BE2C (cell line): ENCODE measurements at regions not wholly inside any gene's neighbourhood (a gene's known extent, or its start where the extent isn't known, plus 50 kb on each side); places are given as distances from the start of the nearest gene placed in this dataset.

Source experiments
- DNase-seq: peaks from one replicate; pipeline ENCODE4 v3.0.0-alpha.2; 2020
- H3K27me3 ChIP-seq: fragments of 250-450 bp; sonication (Bioruptor Pico); 2 replicates; pipeline ENCODE4 v1.5.1; 2020; ENCODE audit warnings: mild to moderate bottlenecking
- H3K36me3 ChIP-seq: fragments of 250-450 bp; sonication (Bioruptor Pico); 2 replicates; pipeline ENCODE4 v1.5.1; 2020; ENCODE audit warnings: mild to moderate bottlenecking
- H3K4me1 ChIP-seq: fragments of 250-450 bp; sonication (Bioruptor Pico); 2 replicates; pipeline ENCODE4 v1.5.1; 2020
- H3K4me3 ChIP-seq: 2 replicates; pipeline ENCODE4 v1.5.1; 2011; ENCODE audit warnings: low read depth, low read length
- H3K9me3 ChIP-seq: fragments of 250-450 bp; sonication (Bioruptor Pico); 2 replicates; pipeline ENCODE4 v1.5.1; 2020
- TF ChIP-seq, protein P1 (sequence below): IDR thresholded peaks from 2 replicates; pipeline ENCODE4 v1.5.1; 2012; ENCODE audit warnings: mild to moderate bottlenecking, low read depth, low read length

DNA sequence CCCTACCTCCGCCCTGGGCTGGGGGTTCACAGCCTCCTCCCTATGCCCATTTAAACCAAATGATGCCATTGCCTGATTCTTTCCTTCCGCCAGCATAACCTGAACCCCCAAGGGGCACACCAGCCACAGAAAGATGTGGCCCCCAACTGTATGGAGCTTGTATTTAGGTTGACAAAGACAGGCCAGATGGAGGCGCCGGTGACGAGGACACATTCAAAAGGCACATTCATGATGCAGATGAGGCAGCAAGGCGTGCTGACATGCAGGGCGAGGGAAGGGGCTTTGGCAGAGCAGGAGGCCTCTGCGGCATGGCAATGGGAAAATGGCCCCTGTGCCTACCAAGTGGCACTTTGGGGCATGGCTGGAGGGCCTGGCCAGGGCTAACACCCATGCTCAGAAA, 112.2 kb downstream of the RFLNA start:
- DNase-seq, result no peak
- Histone ChIP-seq H3K36me3 (peaks cover 19% of the 10 kb centered on the region), H3K9me3 (no peaks in the 10 kb centered on the region), H3K4me1 (peaks cover 34% of the 10 kb centered on the region), H3K27me3 (no peaks in the 10 kb centered on the region), H3K4me3 (no peak overlapping the region)
- TF ChIP-seq, protein P1, sequence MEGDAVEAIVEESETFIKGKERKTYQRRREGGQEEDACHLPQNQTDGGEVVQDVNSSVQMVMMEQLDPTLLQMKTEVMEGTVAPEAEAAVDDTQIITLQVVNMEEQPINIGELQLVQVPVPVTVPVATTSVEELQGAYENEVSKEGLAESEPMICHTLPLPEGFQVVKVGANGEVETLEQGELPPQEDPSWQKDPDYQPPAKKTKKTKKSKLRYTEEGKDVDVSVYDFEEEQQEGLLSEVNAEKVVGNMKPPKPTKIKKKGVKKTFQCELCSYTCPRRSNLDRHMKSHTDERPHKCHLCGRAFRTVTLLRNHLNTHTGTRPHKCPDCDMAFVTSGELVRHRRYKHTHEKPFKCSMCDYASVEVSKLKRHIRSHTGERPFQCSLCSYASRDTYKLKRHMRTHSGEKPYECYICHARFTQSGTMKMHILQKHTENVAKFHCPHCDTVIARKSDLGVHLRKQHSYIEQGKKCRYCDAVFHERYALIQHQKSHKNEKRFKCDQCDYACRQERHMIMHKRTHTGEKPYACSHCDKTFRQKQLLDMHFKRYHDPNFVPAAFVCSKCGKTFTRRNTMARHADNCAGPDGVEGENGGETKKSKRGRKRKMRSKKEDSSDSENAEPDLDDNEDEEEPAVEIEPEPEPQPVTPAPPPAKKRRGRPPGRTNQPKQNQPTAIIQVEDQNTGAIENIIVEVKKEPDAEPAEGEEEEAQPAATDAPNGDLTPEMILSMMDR, result no peak

DNA sequence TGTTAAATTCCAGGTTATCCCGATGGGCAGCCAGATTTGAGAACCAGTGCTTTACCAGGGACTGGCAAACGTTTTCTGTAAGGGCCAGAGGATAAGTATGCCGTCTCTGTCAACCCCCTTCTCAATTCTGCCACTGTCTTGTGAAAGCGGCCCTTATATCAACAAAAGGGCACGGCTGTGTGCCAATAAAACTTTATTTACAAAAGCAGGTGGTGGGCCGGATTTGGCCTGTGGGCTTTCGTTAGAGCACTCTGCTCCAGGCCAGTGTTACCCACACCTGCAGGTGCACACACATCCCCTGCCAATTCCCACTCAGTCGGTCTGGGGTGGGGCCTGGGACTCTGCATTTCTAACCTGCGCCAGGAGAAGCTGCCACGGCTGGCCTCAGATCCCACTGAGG, 111.2 kb downstream of the RFLNA start:
- TF ChIP-seq, protein P1, result no peak
- H3K27me3 ChIP-seq, result no peaks in the 10 kb centered on the region
- H3K9me3 ChIP-seq, result no peaks in the 10 kb centered on the region
- DNase-seq, result no peak
- H3K4me1 ChIP-seq, result peaks cover 24% of the 10 kb centered on the region
- H3K36me3 ChIP-seq, result peaks cover 24% of the 10 kb centered on the region
- H3K4me3 ChIP-seq, result no peak overlapping the region

DNA sequence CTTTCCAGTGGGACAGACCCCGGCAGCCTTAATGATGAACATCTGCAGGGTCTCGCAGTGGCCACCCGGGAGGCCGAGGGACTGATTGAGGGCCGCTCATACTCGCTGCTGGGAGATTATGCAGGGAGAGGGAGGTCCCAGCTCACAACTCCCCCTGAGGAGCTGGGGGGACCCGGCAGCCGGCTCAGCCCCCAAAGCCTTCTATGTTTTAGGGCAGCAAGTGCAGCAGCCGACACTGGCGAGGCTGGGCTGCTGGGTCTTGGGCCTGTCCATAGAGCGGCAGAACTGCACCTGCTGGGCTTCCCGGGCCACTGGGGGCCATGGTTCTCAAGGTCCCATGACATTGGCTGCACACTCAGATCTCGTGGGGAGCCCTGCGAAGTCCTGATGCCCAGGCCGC, 110.7 kb downstream of the RFLNA start:
- Histone ChIP-seq H3K36me3 (peaks cover 25% of the 10 kb centered on the region), H3K9me3 (no peaks in the 10 kb centered on the region), H3K27me3 (no peaks in the 10 kb centered on the region), H3K4me1 (peaks cover 19% of the 10 kb centered on the region), H3K4me3 (no peak overlapping the region)
- TF ChIP-seq, protein P1, result no peak
- no peak for DNase-seq

DNA sequence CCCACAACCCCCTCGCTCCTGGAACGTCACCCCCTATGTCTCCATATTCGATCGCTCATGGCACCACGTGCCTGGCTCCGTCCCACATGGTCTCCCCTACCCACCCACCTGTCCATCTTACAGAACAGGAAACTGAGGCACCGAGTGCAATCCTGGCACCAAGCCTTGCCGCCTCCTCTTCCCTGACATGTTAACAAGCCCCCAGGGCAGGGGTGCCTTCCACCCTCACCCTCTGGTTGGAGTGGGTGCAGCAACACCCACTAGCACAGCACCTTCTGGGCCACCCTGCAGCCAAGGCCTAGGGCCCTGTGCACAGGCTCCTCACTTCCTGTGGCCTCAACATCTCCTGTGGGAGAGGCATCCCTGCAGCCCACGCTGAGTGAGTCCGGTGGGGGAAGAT, 110.3 kb downstream of the RFLNA start:
- TF ChIP-seq, protein P1, result no peak
- no peak for DNase-seq
- H3K27me3 ChIP-seq, result no peaks in the 10 kb centered on the region
- H3K36me3 ChIP-seq, result peaks cover 30% of the 10 kb centered on the region
- H3K4me3 ChIP-seq, result no peak overlapping the region
- no peaks in the 10 kb centered on the region for H3K9me3 ChIP-seq
- H3K4me1 ChIP-seq, result peaks cover 15% of the 10 kb centered on the region

DNA sequence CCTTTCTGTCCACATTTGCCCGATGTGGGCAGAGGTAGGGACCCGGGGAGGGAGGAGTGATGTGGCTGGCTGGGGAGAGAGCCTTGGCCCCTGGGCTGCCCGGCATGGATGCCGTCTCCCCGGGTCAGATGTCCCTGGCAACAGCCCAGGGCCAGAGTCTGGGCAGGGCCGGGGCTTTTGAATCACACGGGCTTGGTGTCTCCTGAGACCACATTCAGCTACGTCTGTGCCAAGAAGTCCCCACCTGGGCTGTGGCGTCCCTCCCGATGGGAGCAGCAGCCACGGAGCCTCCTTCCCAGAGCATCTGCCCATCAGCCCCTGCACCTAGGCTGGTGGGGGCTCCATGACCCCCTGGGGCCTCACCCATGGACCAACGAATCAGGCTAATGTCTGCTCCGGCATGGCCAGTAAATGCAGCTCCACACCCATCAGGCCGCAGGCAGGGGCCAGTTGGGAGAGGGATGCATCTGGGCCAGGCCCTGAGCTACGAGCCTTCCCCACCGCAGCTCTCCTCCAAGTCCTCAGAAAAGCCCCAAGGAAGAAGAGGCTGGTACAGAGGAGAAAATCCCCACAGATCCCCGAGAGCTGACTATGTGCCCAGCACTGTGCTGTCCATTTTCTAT, 109.4 kb downstream of the RFLNA start:
- DNase-seq, result peak; percentile 47
- TF ChIP-seq, protein P1, result no peak
- peaks cover 11% of the 10 kb centered on the region for H3K4me1 ChIP-seq
- H3K4me3 ChIP-seq, result no peak overlapping the region
- peaks cover 36% of the 10 kb centered on the region for H3K36me3 ChIP-seq
- no peaks in the 10 kb centered on the region for H3K9me3 ChIP-seq
- no peaks in the 10 kb centered on the region for H3K27me3 ChIP-seq

DNA sequence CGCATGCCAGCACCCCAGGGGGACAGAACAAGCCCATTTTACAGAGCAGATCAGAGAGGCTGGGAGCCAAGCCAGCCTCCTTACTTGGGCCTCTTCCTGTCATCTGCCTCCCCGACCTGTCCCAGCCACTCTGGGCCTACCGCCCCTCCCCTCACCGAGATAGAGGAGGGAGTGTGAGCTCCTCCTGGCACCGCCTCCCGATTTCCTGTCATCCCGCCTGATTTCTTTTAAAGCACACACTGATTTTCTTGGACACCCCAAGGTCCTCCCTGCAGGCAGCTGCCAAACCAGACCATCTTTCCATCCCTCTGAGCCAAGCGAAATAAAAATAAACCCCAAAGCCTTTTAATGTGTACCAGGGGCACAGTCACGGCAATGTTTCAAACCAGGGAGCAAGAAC, 108.4 kb downstream of the RFLNA start:
- H3K9me3 ChIP-seq, result no peaks in the 10 kb centered on the region
- TF ChIP-seq, protein P1, result no peak
- no peaks in the 10 kb centered on the region for H3K27me3 ChIP-seq
- H3K36me3 ChIP-seq, result peaks cover 39% of the 10 kb centered on the region
- H3K4me3 ChIP-seq, result no peak overlapping the region
- no peak for DNase-seq
- peaks cover 11% of the 10 kb centered on the region for H3K4me1 ChIP-seq
